ENCODE measurements at regions not wholly inside any gene's neighbourhood (a gene's known extent, or its start where the extent isn't known, plus 50 kb on each side); places are given as distances from the start of the nearest gene placed in this dataset.

- DNase-seq: no peak
Measured at GRCh38 chr14:64639340-64639821, 64.8 kb upstream of the PLEKHG3 start.

- no peak for DNase-seq
Measured at GRCh38 chr14:64640839-64641238, 63.4 kb upstream of the PLEKHG3 start.

GRCh38 chr14:64641760-64642159, 62.5 kb upstream of the PLEKHG3 start:
- DNase-seq: no peak

- DNase-seq: no peak
Measured at GRCh38 chr14:64643709-64644108, 60.5 kb upstream of the PLEKHG3 start.

GRCh38 chr14:64644629-64645028, 59.6 kb upstream of the PLEKHG3 start:
- no peak for DNase-seq

GRCh38 chr14:64645220-64645892, 58.9 kb upstream of the PLEKHG3 start:
- peak; percentile 65 for DNase-seq

GRCh38 chr14:64646103-64646502, 58.1 kb upstream of the PLEKHG3 start:
- DNase-seq: no peak

- DNase-seq: no peak
Measured at GRCh38 chr14:64649383-64649998, 54.7 kb upstream of the PLEKHG3 start.

- no peak for DNase-seq
Measured at GRCh38 chr14:64653900-64654245, 50.4 kb upstream of the PLEKHG3 start.

GRCh38 chr14:64654246-64654900, 49.9 kb upstream of the PLEKHG3 start:
- no peak for DNase-seq

All from right kidney (tissue), 1 donor.